ENCODE measurements at regions not wholly inside any gene's neighbourhood (a gene's known extent, or its start where the extent isn't known, plus 50 kb on each side); places are given as distances from the start of the nearest gene placed in this dataset.

DNA sequence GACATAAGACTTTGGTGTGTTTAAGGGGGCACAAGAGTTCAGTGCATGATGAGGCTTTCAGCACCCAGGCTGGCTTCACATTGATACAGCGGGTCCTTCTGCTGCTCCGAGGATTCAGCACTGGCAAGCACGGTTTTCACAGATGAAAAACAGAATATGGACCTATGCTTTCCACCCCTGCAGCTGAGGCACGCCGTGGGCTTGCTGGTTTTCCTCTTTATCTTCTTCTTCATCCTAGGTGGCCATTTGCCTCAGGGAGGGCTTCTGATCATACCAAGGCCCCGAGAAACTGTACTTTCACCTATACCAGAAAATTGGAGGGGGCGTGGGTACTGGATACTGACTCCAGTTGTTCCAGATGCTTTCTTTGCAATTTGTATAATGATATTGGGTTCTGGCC, 277.1 kb upstream of the ZNF32 start:
- no peak overlapping the region for H3K27ac Mint-ChIP-seq (ENCODE audit: unreplicated experiment)
- intact Hi-C loops (cut with micrococcal nuclease; ENCODE audit: unreplicated experiment) = no loop called here
- BruUV-seq (replicated peaks) = no TSS peak
- H3K36me3 Mint-ChIP-seq (ENCODE audit: insufficient read depth, unreplicated experiment) = no peaks in the 10 kb centered on the region
- peaks cover 44% of the 10 kb centered on the region for H3K27me3 Mint-ChIP-seq (ENCODE audit: unreplicated experiment)
- no peaks in the 10 kb centered on the region for H3K9me3 Mint-ChIP-seq (ENCODE audit: low read depth, unreplicated experiment)
- CTCF ChIA-PET = no interaction called here
- DNase-seq = no peak
- H3K4me1 Mint-ChIP-seq (ENCODE audit: low read depth, unreplicated experiment) = no peaks in the 10 kb centered on the region
- H3K4me3 Mint-ChIP-seq (ENCODE audit: low read depth, unreplicated experiment) = no peak overlapping the region
- TF ChIP-seq, protein P1, sequence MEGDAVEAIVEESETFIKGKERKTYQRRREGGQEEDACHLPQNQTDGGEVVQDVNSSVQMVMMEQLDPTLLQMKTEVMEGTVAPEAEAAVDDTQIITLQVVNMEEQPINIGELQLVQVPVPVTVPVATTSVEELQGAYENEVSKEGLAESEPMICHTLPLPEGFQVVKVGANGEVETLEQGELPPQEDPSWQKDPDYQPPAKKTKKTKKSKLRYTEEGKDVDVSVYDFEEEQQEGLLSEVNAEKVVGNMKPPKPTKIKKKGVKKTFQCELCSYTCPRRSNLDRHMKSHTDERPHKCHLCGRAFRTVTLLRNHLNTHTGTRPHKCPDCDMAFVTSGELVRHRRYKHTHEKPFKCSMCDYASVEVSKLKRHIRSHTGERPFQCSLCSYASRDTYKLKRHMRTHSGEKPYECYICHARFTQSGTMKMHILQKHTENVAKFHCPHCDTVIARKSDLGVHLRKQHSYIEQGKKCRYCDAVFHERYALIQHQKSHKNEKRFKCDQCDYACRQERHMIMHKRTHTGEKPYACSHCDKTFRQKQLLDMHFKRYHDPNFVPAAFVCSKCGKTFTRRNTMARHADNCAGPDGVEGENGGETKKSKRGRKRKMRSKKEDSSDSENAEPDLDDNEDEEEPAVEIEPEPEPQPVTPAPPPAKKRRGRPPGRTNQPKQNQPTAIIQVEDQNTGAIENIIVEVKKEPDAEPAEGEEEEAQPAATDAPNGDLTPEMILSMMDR (IDR thresholded peaks at IDR 0.05; ENCODE audit: unreplicated experiment) = no peak

DNA sequence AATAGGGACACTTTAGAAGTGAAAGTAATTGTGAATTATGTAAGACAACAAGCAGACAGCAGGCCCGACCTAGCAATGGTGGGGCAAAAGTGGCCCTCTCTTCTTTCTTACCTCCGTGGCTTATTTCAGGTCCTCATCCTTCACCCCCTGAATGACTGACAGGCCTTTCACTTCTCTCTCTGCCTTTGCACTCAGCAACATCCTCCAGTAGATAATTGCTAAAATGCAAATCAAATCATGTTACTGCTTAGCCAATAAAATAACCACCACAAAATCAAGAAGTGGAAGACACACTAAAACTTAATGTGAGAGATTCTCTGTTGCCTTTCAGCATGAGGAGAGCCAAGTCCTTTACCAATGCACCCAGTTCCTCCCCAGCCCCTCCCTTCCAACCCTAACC, 274.6 kb upstream of the ZNF32 start:
- Mint-ChIP-seq H3K27ac (ENCODE audit: unreplicated experiment) (no peak overlapping the region), H3K9me3 (ENCODE audit: low read depth, unreplicated experiment) (no peaks in the 10 kb centered on the region), H3K4me3 (ENCODE audit: low read depth, unreplicated experiment) (no peak overlapping the region), H3K36me3 (ENCODE audit: insufficient read depth, unreplicated experiment) (no peaks in the 10 kb centered on the region), H3K27me3 (ENCODE audit: unreplicated experiment) (peaks cover 43% of the 10 kb centered on the region), H3K4me1 (ENCODE audit: low read depth, unreplicated experiment) (no peaks in the 10 kb centered on the region)
- no peak for DNase-seq
- intact Hi-C loops (cut with micrococcal nuclease; ENCODE audit: unreplicated experiment) = no loop called here
- TF ChIP-seq, protein P1 (IDR thresholded peaks at IDR 0.05; ENCODE audit: unreplicated experiment) = no peak
- CTCF ChIA-PET = no interaction called here
- BruUV-seq (replicated peaks) = no TSS peak

DNA sequence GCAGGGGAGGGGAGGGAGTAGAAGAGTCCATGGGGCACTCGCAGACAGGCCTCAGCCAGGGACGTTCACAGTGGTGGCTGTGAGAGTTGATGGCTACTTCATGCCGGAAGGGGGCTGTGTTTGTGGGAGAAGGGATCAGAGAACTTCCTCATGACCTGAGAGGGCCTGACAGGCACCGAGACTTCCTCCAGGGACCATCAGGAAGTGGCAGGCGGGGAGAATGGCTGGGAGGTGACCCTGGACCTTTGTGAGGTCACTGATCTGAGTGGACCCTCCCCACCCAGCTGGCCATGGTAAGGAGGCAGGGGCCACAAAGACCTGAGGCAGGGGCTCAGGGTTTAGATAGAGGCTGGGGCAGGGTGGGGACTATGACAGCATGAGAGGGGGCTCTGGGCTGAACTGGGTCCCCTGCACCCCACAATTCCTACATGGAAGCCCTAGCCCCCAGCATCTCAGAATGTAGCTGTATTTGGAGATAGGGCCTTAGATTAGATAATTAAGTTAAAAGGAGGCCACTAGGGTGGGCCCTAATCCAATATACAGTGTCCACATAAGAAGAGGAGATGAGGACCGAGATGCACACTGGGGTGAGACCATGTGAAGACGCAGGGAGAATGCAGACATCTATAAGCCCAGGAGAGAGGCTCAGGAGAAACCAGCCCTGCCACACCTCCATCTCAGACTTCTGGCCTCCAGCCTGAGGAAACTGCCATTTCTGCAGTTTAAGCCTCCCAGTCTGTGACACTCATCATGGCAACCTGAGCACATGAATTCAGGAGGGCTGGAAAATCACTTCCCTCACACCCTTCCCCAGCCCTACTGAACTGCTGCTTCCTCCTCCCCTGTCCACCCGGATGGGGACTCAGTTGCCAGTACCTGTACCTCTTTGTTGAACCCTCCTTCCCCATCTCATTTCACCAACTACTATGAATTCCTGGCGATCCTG, 273.9 kb upstream of the ZNF32 start:
- H3K9me3 Mint-ChIP-seq (ENCODE audit: low read depth, unreplicated experiment) = no peaks in the 10 kb centered on the region
- CTCF ChIA-PET = no interaction called here
- intact Hi-C loops (cut with micrococcal nuclease; ENCODE audit: unreplicated experiment) = no loop called here
- no peak overlapping the region for H3K4me3 Mint-ChIP-seq (ENCODE audit: low read depth, unreplicated experiment)
- no peaks in the 10 kb centered on the region for H3K36me3 Mint-ChIP-seq (ENCODE audit: insufficient read depth, unreplicated experiment)
- no peak overlapping the region for H3K27ac Mint-ChIP-seq (ENCODE audit: unreplicated experiment)
- no TSS peak for BruUV-seq (replicated peaks)
- DNase-seq = no peak
- peaks cover 43% of the 10 kb centered on the region for H3K27me3 Mint-ChIP-seq (ENCODE audit: unreplicated experiment)
- no peaks in the 10 kb centered on the region for H3K4me1 Mint-ChIP-seq (ENCODE audit: low read depth, unreplicated experiment)
- TF ChIP-seq, protein P1 (IDR thresholded peaks at IDR 0.05; ENCODE audit: unreplicated experiment) = no peak

DNA sequence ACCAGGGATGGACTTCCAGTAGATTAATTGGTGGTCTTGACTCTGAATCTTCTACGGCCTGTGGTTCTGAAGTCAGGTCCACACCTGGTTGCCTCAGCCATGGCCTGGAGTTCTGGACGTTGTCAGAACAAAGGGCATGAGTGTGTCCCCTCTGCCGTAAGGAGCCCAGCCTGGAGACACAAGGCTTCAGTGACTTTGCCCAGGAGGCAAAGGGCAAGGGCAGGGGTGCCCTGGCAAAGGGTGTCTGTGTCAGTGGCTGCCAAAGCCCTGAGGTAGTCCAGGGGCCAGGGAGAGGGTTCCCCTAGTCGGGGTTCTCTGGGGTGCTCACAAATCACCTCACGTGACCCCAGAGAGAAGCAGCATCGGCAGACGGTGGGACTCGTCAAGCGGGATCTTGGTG, 273.2 kb upstream of the ZNF32 start:
- no peak for DNase-seq
- Mint-ChIP-seq H3K27ac (ENCODE audit: unreplicated experiment) (no peak overlapping the region), H3K9me3 (ENCODE audit: low read depth, unreplicated experiment) (no peaks in the 10 kb centered on the region), H3K4me1 (ENCODE audit: low read depth, unreplicated experiment) (no peaks in the 10 kb centered on the region), H3K27me3 (ENCODE audit: unreplicated experiment) (peaks cover 43% of the 10 kb centered on the region), H3K36me3 (ENCODE audit: insufficient read depth, unreplicated experiment) (no peaks in the 10 kb centered on the region), H3K4me3 (ENCODE audit: low read depth, unreplicated experiment) (no peak overlapping the region)
- intact Hi-C loops (cut with micrococcal nuclease; ENCODE audit: unreplicated experiment) = no loop called here
- no TSS peak for BruUV-seq (replicated peaks)
- CTCF ChIA-PET = no interaction called here
- TF ChIP-seq, protein P1 (IDR thresholded peaks at IDR 0.05; ENCODE audit: unreplicated experiment) = no peak

Data from Calu3 (cell line).